ENCODE measurements at regions not wholly inside any gene's neighbourhood (a gene's known extent, or its start where the extent isn't known, plus 50 kb on each side); places are given as distances from the start of the nearest gene placed in this dataset.

DNA sequence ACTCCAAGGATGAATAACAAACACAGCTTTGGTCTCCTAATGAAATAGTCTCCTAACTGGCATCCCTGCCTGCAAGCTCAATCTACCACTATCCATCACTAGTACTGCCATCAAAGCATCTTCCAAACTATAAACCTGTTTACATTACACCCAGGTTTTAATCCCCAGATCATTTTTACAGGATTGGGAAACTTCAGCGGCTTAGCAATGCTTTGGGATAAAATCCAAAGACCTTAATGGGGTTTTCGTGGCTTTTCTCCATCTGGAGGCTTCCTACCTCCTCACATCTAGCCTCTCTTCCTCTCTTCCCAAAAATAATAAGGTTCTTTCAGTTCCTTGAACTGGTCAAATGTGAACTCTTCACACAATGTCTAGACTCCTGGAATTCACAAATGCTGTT is 92.2 kb upstream of the SETBP1 start:
- no peaks in the 10 kb centered on the region for H3K27me3 ChIP-seq
- H3K36me3 ChIP-seq = no peaks in the 10 kb centered on the region
- peak overlapping the region; percentile 28 to 84 (median 72) for H3K27ac ChIP-seq
- H3K4me3 ChIP-seq = no peak overlapping the region
- H3K9me3 ChIP-seq = no peaks in the 10 kb centered on the region
- ATAC-seq = peak; percentile 26
- H3K4me1 ChIP-seq = peaks cover 13 to 64% (median 22%) of the 10 kb centered on the region in 3 donors
- peak; percentile 88 for TF ChIP-seq POLR2AphosphoS5 (IDR thresholded peaks at IDR 0.05)
- TF ChIP-seq EP300 (IDR thresholded peaks at IDR 0.05) = no peak
- TF ChIP-seq, protein P1, sequence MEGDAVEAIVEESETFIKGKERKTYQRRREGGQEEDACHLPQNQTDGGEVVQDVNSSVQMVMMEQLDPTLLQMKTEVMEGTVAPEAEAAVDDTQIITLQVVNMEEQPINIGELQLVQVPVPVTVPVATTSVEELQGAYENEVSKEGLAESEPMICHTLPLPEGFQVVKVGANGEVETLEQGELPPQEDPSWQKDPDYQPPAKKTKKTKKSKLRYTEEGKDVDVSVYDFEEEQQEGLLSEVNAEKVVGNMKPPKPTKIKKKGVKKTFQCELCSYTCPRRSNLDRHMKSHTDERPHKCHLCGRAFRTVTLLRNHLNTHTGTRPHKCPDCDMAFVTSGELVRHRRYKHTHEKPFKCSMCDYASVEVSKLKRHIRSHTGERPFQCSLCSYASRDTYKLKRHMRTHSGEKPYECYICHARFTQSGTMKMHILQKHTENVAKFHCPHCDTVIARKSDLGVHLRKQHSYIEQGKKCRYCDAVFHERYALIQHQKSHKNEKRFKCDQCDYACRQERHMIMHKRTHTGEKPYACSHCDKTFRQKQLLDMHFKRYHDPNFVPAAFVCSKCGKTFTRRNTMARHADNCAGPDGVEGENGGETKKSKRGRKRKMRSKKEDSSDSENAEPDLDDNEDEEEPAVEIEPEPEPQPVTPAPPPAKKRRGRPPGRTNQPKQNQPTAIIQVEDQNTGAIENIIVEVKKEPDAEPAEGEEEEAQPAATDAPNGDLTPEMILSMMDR (IDR thresholded peaks at IDR 0.05) = no peak
- WGBS, 2 donors (ENCODE audit: low coverage in 1 of 2) = 17 to 19% methylated on average over 2 of the region's 2 CpGs

DNA sequence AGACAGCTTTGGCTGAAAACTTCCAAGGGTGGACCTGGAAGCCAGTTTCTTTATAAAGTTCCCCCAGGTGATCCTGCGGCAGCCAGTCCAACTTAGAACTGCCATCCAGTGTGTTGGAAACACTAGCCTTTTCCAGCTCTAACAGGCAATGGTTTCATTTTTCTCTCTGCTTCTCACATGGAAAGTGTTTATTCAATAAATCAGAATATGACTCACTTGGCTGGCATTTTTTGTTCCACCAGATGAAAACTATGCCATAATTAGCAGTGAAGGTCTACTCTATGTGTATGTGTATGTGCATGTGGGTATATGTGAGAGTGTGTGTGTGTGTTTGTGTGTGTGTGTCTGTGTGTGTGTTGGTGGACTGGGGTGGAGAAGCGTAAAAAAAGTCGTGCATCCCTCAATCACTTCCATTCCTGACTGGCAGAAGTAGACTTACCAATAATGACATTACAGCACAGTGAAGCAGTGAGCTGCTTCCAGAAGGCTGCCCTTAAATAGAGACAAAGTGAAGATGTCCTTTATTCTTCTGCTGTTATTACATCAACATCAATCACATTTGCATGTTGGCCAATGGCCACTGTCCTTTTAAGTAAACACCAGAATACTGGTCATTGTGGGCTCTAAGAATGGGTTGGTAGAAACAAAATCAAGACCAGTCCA is 90.9 kb upstream of the SETBP1 start:
- no peak for ATAC-seq
- no peak for TF ChIP-seq EP300 (IDR thresholded peaks at IDR 0.05)
- TF ChIP-seq POLR2AphosphoS5 (IDR thresholded peaks at IDR 0.05) = peak; percentile 89
- H3K4me3 ChIP-seq = no peak overlapping the region
- H3K4me1 ChIP-seq = peaks cover 17 to 77% (median 24%) of the 10 kb centered on the region in 3 donors
- H3K27me3 ChIP-seq = no peaks in the 10 kb centered on the region
- peak overlapping the region; percentile 71 to 84 (median 75) for H3K27ac ChIP-seq
- H3K9me3 ChIP-seq = no peaks in the 10 kb centered on the region
- WGBS, 2 donors (ENCODE audit: low coverage in 1 of 2) = 33 to 58% methylated on average over 1 to 3 of the region's 3 CpGs
- H3K36me3 ChIP-seq = no peaks in the 10 kb centered on the region

DNA sequence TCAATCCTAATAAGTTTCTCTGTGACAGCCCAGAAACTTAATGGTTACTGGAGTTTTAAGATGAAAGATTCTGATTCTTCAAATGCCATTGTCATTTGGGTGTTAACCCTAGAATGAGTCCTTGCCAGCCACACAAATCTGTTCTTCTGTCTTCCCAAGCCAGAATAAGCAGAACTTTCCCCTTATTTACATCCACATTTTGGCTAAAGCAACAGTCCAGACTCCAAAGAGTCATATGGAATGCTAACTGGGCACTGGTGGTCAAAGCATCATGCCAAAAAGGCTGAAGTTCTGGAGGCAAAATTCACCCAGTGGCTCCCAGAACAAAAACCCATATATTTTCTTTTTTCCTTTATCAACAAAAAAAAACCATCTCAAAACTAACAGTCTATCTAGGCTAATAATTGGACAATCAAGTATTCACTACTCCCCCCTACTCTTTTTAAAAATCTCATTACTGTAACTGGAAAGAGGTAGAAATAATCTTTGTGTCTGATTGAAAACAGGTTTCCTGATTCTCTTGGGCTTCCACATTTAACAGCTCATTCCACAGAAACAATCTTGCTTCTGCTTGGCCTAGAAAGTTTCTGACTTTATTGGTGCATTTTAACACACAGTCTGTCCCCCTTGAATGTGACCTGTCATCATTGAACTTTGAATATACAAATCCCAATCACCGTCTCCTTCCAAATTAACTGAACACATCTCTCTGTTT is 89.6 kb upstream of the SETBP1 start:
- Histone ChIP-seq H3K27me3 (no peaks in the 10 kb centered on the region), H3K4me3 (no peak overlapping the region), H3K36me3 (no peaks in the 10 kb centered on the region), H3K4me1 (peaks cover 21 to 90% (median 34%) of the 10 kb centered on the region in 3 donors), H3K27ac (peak overlapping the region; percentile 59 to 72 (median 68)), H3K9me3 (no peaks in the 10 kb centered on the region)
- TF ChIP-seq POLR2AphosphoS5 (IDR thresholded peaks at IDR 0.05) = peak; percentile 24
- TF ChIP-seq EP300 (IDR thresholded peaks at IDR 0.05) = no peak
- WGBS, 2 donors (ENCODE audit: low coverage in 1 of 2) = 62% methylated on average over 1 of the region's 1 CpG; no CpG with 5 or more reads in 1 of the 2 donors
- no peak for ATAC-seq

DNA sequence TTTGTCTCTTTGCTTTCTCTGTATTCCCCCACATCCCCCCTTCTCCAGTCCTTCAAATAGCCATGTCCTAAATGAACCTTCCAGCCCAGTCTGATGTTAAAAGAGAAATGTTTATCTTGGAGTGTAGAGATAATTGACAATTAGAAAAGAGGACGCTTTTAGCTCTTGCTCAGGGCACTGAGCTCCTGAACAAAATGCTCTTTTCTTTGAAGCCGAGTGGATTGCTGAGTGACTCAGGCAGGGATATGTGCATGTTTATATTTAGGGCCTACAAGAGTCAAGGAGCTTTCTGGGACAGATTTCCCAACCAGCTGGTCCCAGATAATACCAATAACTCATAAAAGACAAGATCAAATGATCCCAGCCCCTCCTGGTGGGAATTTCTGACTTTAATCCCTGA is 88.0 kb upstream of the SETBP1 start:
- peak; percentile 50 for ATAC-seq
- H3K4me1 ChIP-seq = peaks cover 21 to 84% (median 34%) of the 10 kb centered on the region in 3 donors
- no peaks in the 10 kb centered on the region for H3K27me3 ChIP-seq
- no peaks in the 10 kb centered on the region for H3K36me3 ChIP-seq
- 0 to 26% methylated on average over 1 to 2 of the region's 2 CpGs for WGBS, 2 donors (ENCODE audit: low coverage in 1 of 2)
- H3K9me3 ChIP-seq = no peaks in the 10 kb centered on the region
- H3K4me3 ChIP-seq = no peak overlapping the region
- TF ChIP-seq POLR2AphosphoS5 (IDR thresholded peaks at IDR 0.05) (peak; percentile 81), POLR2A (IDR thresholded peaks at IDR 0.05) (no peak)
- H3K27ac ChIP-seq = peak overlapping the region; percentile 59 to 72 (median 65)

DNA sequence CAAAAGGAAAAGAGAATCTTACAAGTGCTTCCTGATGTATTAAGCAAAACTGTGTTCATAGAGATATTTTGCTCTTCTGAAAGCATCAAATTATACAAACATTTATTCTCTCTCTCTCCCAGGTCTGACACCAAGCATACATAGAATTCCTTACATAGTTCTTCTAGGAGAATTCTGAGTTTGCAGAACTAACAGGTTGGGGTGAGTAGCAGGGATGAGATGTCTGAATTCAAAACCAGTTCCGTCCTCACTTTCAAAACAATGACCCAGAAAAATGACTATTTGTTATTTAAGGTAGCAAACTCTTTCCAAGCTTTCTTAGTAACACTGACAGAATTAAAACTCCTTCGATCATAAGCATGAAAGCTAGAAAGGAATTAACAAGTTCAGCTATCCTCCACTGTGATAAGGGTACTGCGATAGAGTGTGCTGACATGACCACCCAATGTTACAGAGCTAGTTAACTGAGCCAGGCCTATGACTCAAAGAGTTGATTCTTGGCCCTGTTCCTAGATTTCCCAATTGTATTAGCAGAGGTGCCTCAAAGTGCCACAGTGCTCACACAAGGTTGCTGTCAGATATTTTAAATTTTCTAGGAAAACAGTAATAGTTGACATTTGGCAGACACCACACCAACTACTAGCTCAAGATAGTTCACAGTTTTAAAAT is 85.8 kb upstream of the SETBP1 start:
- Histone ChIP-seq H3K27me3 (no peaks in the 10 kb centered on the region), H3K27ac (peak overlapping the region; percentile 43 to 68 (median 59)), H3K36me3 (no peaks in the 10 kb centered on the region), H3K4me1 (peaks cover 23 to 74% (median 35%) of the 10 kb centered on the region in 3 donors), H3K4me3 (no peak overlapping the region), H3K9me3 (no peaks in the 10 kb centered on the region)
- WGBS, 2 donors (ENCODE audit: low coverage in 1 of 2) = 20 to 29% methylated on average over 1 to 3 of the region's 3 CpGs
- TF ChIP-seq, protein P1 (IDR thresholded peaks at IDR 0.05) = no peak
- peak; percentile 9 for TF ChIP-seq POLR2AphosphoS5 (IDR thresholded peaks at IDR 0.05)
- peak; percentile 66 for ATAC-seq

DNA sequence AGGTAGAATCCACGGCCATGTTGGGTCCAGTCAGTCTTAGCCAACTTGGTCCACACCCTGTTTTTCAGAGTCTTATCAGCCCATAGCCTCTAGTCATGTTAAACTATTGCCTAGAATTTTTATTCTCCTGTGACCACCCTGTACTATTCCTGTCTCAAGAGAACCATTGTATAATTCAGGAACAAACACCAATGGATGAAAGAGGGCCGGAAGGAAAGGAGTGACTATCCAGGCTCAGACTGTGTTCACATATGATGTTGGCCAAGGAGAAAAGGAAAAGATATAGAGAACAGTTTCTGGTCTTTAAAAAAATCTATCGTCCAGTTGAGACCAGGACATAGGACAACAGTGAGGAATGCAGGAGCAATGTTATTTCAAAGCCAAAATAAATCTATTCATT is 82.9 kb upstream of the SETBP1 start:
- WGBS, 2 donors (ENCODE audit: low coverage in 1 of 2) = 66 to 83% methylated on average over 2 of the region's 3 CpGs
- Histone ChIP-seq H3K4me1 (peaks cover 11 to 50% (median 20%) of the 10 kb centered on the region in 3 donors), H3K36me3 (no peaks in the 10 kb centered on the region), H3K27ac (no peak overlapping the region), H3K27me3 (no peaks in the 10 kb centered on the region), H3K9me3 (no peaks in the 10 kb centered on the region), H3K4me3 (no peak overlapping the region)
- ATAC-seq = no peak
- TF ChIP-seq POLR2A (IDR thresholded peaks at IDR 0.05) = no peak
- TF ChIP-seq EP300 (IDR thresholded peaks at IDR 0.05) = no peak
- TF ChIP-seq POLR2AphosphoS5 (IDR thresholded peaks at IDR 0.05) = no peak
- TF ChIP-seq, protein P1 (IDR thresholded peaks at IDR 0.05) = no peak

Measured in gastroesophageal sphincter (tissue), 4 donors.